ENCODE measurements at regions not wholly inside any gene's neighbourhood (a gene's known extent, or its start where the extent isn't known, plus 50 kb on each side); places are given as distances from the start of the nearest gene placed in this dataset.

DNA sequence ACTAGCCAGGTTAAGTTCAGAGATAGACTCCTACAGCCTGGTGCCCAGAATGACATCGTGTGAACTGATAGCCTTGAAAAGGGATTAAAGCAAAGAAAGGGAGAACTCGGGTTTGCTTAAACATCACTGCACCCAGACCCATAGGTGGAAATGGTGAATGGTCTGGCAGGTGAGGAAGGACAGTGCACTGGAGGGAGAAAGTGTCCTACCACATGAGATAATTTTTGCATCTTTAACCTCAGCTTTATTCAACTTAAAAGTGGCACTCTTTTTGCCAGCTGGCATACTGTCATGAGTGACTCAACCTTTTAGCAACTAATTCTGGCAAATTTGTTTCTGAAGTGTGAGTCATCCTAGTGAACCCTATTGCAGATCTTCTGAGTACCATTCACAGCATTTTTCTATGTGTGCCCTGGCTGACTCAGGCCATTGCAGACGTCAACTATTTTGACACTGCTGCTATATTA is 53.0 kb upstream of the DAPP1 start:
- no peak for TF ChIP-seq ZFX (IDR thresholded peaks at IDR 0.05)
- TF ChIP-seq, protein P1, sequence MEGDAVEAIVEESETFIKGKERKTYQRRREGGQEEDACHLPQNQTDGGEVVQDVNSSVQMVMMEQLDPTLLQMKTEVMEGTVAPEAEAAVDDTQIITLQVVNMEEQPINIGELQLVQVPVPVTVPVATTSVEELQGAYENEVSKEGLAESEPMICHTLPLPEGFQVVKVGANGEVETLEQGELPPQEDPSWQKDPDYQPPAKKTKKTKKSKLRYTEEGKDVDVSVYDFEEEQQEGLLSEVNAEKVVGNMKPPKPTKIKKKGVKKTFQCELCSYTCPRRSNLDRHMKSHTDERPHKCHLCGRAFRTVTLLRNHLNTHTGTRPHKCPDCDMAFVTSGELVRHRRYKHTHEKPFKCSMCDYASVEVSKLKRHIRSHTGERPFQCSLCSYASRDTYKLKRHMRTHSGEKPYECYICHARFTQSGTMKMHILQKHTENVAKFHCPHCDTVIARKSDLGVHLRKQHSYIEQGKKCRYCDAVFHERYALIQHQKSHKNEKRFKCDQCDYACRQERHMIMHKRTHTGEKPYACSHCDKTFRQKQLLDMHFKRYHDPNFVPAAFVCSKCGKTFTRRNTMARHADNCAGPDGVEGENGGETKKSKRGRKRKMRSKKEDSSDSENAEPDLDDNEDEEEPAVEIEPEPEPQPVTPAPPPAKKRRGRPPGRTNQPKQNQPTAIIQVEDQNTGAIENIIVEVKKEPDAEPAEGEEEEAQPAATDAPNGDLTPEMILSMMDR (conservative IDR thresholded peaks at IDR 0.05): no peak
- H3K27ac ChIP-seq: no peak overlapping the region

DNA sequence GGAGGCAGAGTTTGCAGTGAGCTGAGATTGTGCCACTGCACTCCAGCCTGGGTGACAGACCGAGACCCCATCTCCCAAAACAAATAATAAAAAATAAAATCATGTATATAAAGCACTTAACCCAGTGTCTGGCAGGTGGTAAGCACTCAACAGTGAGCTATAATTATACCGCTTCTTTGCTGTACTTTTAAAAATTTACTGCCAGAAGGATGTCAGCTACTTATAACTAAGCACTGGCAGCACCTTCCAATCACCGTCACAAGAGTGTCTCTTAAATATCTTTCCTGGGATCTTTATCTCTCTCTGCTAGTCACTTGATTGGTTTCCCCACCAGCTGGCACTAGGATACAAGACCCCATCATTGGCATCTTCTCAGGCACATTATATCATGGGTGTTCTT is 53.9 kb upstream of the DAPP1 start:
- TF ChIP-seq, protein P1 (conservative IDR thresholded peaks at IDR 0.05): no peak
- TF ChIP-seq ZFX (IDR thresholded peaks at IDR 0.05): no peak
- H3K27ac ChIP-seq: no peak overlapping the region

DNA sequence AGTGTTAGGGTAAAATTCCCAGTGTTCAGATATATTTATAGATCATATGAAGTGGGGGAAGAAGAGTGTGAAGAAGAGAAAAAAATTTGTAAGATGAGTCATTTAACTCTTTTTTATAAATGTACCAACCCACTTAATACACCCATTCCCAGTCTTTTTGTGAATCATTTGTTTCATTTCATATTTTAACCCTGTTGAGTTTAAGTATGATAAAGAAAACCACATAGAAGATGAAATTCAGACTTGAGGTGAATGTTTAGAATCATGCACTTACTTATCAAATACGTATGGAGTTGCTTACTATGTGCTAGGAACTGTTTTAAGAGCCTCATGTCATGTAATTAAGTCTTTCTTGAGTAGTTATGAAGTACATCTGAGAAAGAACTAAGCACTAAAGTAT is 56.6 kb upstream of the DAPP1 start:
- H3K27ac ChIP-seq: no peak overlapping the region
- TF ChIP-seq ZFX (IDR thresholded peaks at IDR 0.05): no peak
- TF ChIP-seq, protein P1 (conservative IDR thresholded peaks at IDR 0.05): no peak

DNA sequence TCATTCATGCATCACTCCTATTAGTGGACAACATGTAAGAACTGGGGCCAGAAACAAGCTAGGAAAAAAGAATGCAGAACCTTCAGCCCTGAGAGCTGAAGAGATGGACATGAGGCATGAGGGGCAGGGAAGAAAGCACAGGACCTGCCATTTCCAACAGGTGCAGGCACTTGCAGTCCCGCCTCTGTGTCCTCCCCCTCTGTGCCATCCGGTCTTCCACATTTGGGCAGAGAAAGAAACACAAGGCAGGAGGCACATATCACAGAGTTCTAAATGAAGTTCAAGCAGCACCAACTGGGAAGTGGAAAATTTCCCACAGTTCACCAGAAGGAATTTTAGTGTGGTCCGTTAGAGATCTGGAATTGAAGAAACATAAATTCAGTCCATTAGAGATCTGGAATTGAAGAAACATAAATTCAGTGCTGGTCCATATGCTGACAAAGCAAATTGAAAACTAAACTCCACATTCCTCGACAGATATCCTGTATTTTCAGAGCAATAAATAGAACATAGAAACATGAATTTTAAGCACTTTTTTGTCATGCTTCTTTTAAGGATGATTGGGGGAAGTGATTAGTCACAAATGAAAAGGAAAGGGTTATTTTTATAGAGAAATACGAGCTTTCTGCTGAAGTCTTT is 57.2 kb upstream of the DAPP1 start:
- TF ChIP-seq, protein P1 (conservative IDR thresholded peaks at IDR 0.05): no peak
- no peak for TF ChIP-seq ZFX (IDR thresholded peaks at IDR 0.05)

DNA sequence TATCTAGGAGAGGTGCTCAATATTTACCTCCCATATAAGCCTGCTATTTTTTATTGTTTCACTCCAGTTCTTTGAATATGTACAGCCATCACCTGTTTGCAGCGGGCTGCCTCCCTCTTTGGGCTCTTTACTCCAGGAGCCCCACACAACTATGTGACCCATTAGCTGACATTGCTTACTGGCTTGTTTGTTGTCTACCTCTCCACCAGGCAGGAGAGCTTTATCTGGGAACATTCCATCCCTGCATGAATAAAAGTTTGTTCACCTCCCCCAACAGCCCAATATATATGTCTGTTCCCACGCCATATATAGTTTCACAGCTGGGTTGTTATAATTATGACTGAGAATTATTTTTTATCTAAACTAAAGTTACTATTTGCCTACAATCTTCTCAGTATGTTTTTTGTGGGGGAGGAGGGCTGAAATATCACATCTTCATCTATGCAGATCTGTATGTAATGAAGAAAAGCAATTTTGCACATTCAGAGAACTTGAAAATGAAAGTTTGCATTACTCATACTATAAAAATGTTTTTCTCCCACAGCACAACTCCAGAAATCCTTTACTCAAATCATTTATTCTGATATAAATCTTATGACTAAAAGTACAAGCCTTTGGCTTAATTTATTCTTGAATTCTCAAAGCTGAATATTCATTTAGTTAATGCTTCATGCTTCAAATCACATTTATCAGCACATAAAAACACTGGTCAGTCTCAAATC is 61.2 kb upstream of the DAPP1 start:
- H3K27ac ChIP-seq: no peak overlapping the region
- TF ChIP-seq ZFX (IDR thresholded peaks at IDR 0.05): no peak
- TF ChIP-seq, protein P1 (conservative IDR thresholded peaks at IDR 0.05): no peak

More for the DNA sequence above, 57.2 kb upstream of the DAPP1 start:
- no peak overlapping the region for H3K27ac ChIP-seq

DNA sequence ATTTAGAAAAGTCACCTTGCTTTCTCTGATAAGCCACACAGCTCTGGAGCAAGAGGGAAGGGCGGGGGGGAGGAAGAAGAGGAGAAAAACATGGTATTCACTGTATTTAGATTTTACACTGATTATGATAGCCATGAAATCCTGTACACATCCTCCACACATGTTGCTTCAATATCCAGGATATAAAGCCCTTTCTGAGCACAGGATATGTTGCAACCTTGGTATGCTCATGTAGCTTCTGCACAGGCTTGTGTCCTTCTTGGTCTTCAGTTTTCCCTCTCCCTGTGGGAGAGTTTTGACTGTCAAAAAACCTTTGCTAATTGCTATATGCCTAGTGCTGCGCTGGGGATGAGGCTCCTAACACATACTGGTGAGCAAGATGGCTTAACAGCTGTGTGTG is 61.9 kb upstream of the DAPP1 start:
- TF ChIP-seq, protein P1 (conservative IDR thresholded peaks at IDR 0.05): no peak
- TF ChIP-seq ZFX (IDR thresholded peaks at IDR 0.05): no peak
- no peak overlapping the region for H3K27ac ChIP-seq

DNA sequence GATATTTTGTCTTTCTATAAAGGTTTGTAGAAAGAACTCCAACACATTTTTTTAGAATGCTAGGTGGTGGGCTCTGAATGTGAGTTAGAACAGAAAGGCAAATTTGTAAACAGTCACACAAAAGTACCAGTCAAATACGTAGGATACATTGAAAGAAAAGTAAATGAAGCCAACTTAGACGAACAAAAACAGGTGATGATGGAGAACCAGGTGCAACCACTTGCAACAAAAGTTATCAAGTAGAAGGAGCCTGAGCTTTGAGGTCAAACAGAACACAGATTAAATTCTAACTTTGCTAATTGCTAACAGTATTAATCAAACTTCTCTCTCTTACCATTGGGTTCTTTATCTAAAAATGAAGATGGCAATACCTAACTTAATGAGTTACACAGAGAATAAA is 62.7 kb upstream of the DAPP1 start:
- TF ChIP-seq, protein P1 (conservative IDR thresholded peaks at IDR 0.05): no peak
- no peak for TF ChIP-seq ZFX (IDR thresholded peaks at IDR 0.05)
- H3K27ac ChIP-seq: no peak overlapping the region

Data from C4-2B (cell line).